ENCODE measurements at regions not wholly inside any gene's neighbourhood (a gene's known extent, or its start where the extent isn't known, plus 50 kb on each side); places are given as distances from the start of the nearest gene placed in this dataset.

GRCh38 chr10:61317706-61318105 is 135.5 kb downstream of the TMEM26 start:
- DNase-seq = no peak

GRCh38 chr10:61316676-61317265 is 136.4 kb downstream of the TMEM26 start:
- DNase-seq = no peak

GRCh38 chr10:61314273-61314672 is 138.9 kb downstream of the TMEM26 start:
- DNase-seq = no peak

- DNase-seq = no peak
These were observed 139.7 kb downstream of the TMEM26 start for GRCh38 chr10:61313460-61313859.

GRCh38 chr10:61304746-61305145 is 148.4 kb downstream of the TMEM26 start:
- DNase-seq = no peak

GRCh38 chr10:61302124-61302523 is 151.1 kb downstream of the TMEM26 start:
- DNase-seq = no peak

GRCh38 chr10:61301575-61301974 is 151.6 kb downstream of the TMEM26 start:
- no peak for DNase-seq

GRCh38 chr10:61299841-61300240 is 153.3 kb downstream of the TMEM26 start:
- no peak for DNase-seq

- no peak for DNase-seq
These were observed 154.0 kb downstream of the TMEM26 start for GRCh38 chr10:61299156-61299555.

GRCh38 chr10:61298194-61298593 is 155.0 kb downstream of the TMEM26 start:
- DNase-seq = no peak

- no peak for DNase-seq
These were observed 157.0 kb downstream of the TMEM26 start for GRCh38 chr10:61296161-61296560.

- no peak for DNase-seq
These were observed 159.1 kb downstream of the TMEM26 start for GRCh38 chr10:61294131-61294530.

GRCh38 chr10:61289813-61290212 is 163.4 kb downstream of the TMEM26 start:
- DNase-seq = no peak

GRCh38 chr10:61286686-61287085 is 166.5 kb downstream of the TMEM26 start:
- peak; percentile 2 for DNase-seq

- DNase-seq = no peak
These were observed 167.4 kb downstream of the TMEM26 start for GRCh38 chr10:61285749-61286148.

- no peak for DNase-seq
These were observed 168.8 kb downstream of the TMEM26 start for GRCh38 chr10:61284222-61284890.

GRCh38 chr10:61283481-61284221 is 169.5 kb downstream of the TMEM26 start:
- DNase-seq = no peak

- DNase-seq = peak; percentile 12
These were observed 170.1 kb downstream of the TMEM26 start for GRCh38 chr10:61283066-61283465.

GRCh38 chr10:61280303-61280702 is 172.9 kb downstream of the TMEM26 start:
- no peak for DNase-seq

- DNase-seq = no peak
These were observed 173.8 kb downstream of the TMEM26 start for GRCh38 chr10:61279400-61279799.

- no peak for DNase-seq
These were observed 174.6 kb downstream of the TMEM26 start for GRCh38 chr10:61278556-61278955.

- no peak for DNase-seq
These were observed 180.4 kb downstream of the TMEM26 start for GRCh38 chr10:61272781-61273180.

- DNase-seq = no peak
These were observed 181.9 kb downstream of the TMEM26 start for GRCh38 chr10:61271127-61271780.

- DNase-seq = no peak
These were observed 189.7 kb downstream of the TMEM26 start for GRCh38 chr10:61263518-61263917.

All from stimulated activated CD4-positive, alpha-beta T cell treated with anti-CD3 and anti-CD28 coated beads, Interleukin-15, amount 100 ng/mL, for 24 hours (primary cell).